Umbilical cord (tissue), 1 donor: ENCODE measurements at regions not wholly inside any gene's neighbourhood (a gene's known extent, or its start where the extent isn't known, plus 50 kb on each side); places are given as distances from the start of the nearest gene placed in this dataset.
"Not testable (repeated sequence)": the region's sequence is repeated elsewhere in the genome, so short reads cannot be mapped to it uniquely, and the experiment has no call there.

Experiments used
- DNase-seq: peaks from one replicate; pipeline ENCODE4 v3.0.0-alpha.2; 2015; ENCODE audit warnings: low spot score

- no peak for DNase-seq
These were observed 174.5 kb upstream of the TSC22D1 start for GRCh38 chr13:44750630-44751029.

- DNase-seq, result no peak
These were observed 173.8 kb upstream of the TSC22D1 start for GRCh38 chr13:44749906-44750305.

- no peak for DNase-seq
These were observed 172.3 kb upstream of the TSC22D1 start for GRCh38 chr13:44748439-44748838.

GRCh38 chr13:44747179-44747578, 171.0 kb upstream of the TSC22D1 start:
- DNase-seq, result no peak

- DNase-seq, result no peak
These were observed 170.6 kb upstream of the TSC22D1 start for GRCh38 chr13:44746690-44747089.

- DNase-seq, result no peak
These were observed 168.9 kb upstream of the TSC22D1 start for GRCh38 chr13:44744880-44745633.

- no peak for DNase-seq
These were observed 163.4 kb upstream of the TSC22D1 start for GRCh38 chr13:44739539-44739938.

GRCh38 chr13:44739120-44739519, 163.0 kb upstream of the TSC22D1 start:
- DNase-seq, result no peak

- DNase-seq, result no peak
These were observed 162.3 kb upstream of the TSC22D1 start for GRCh38 chr13:44738463-44738862.

- DNase-seq, result no peak
These were observed 159.7 kb upstream of the TSC22D1 start for GRCh38 chr13:44735806-44736205.

GRCh38 chr13:44734201-44734707, 158.1 kb upstream of the TSC22D1 start:
- no peak for DNase-seq

- no peak for DNase-seq
These were observed 156.5 kb upstream of the TSC22D1 start for GRCh38 chr13:44732503-44733098.

- DNase-seq, result no peak
These were observed 154.7 kb upstream of the TSC22D1 start for GRCh38 chr13:44730851-44731250.

GRCh38 chr13:44730099-44730498, 154.0 kb upstream of the TSC22D1 start:
- no peak for DNase-seq

- not testable (repeated sequence) for DNase-seq
These were observed 151.5 kb upstream of the TSC22D1 start for GRCh38 chr13:44727591-44727990.

- no peak for DNase-seq
These were observed 150.6 kb upstream of the TSC22D1 start for GRCh38 chr13:44726778-44727177.

GRCh38 chr13:44726214-44726613, 150.1 kb upstream of the TSC22D1 start:
- no peak for DNase-seq

- peak; percentile 38 for DNase-seq
These were observed 143.9 kb upstream of the TSC22D1 start for GRCh38 chr13:44719857-44720671.

- DNase-seq, result no peak
These were observed 142.3 kb upstream of the TSC22D1 start for GRCh38 chr13:44718467-44718866.

- DNase-seq, result no peak
These were observed 139.4 kb upstream of the TSC22D1 start for GRCh38 chr13:44715287-44716230.

- peak; percentile 87 for DNase-seq
These were observed 137.8 kb upstream of the TSC22D1 start for GRCh38 chr13:44713788-44714469.
